ENCODE measurements at regions not wholly inside any gene's neighbourhood (a gene's known extent, or its start where the extent isn't known, plus 50 kb on each side); places are given as distances from the start of the nearest gene placed in this dataset.
"Not testable (repeated sequence)": the region's sequence is repeated elsewhere in the genome, so short reads cannot be mapped to it uniquely, and the experiment has no call there.

- DNase-seq, result no peak
Measured at GRCh38 chr13:86870444-86870843, 800.7 kb upstream of the SLITRK5 start.

GRCh38 chr13:86877441-86877840 is 793.7 kb upstream of the SLITRK5 start:
- DNase-seq, result no peak

- no peak for DNase-seq
Measured at GRCh38 chr13:86878781-86879180, 792.4 kb upstream of the SLITRK5 start.

DNA sequence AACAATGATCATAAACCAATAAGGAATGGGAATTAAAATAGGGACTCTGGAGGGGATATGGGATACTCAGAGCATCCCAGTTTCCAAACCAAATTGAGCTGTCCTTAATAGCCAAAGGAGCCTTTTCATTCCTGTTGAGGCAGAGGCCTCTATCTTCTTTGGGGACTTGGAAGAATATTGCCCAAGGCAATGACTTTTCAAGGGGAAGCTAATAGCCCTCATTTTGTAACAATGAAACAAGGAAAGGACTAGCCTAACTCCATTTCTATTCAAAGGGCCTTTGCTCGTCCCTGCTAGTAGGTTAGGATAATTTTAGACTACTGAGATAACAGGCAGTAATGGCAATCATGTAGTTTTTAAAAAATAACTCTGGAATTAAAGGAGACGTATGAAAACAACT is 789.8 kb upstream of the SLITRK5 start:
- DNase-seq, result no peak

- no peak for DNase-seq
Measured at GRCh38 chr13:86882107-86882506, 789.1 kb upstream of the SLITRK5 start.

DNA sequence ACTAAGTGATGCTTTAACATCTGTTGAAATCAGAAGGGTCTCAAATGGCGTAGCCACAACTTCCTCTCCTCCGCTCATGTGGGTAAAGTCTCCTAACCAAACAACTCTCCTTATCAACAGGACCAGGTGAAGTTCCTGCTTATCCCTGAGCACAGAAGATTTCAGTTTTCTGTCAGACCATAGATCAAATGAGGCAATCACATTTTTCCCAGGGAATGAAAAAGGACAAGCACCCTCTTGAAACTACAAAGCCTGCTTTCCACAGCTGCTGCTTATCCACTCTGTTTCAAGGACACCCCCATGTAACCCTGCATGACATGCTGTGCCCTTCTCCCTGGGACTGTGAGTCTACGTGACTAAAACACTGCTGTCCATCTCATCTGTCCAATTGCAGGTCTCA is 788.3 kb upstream of the SLITRK5 start:
- no peak for DNase-seq

DNA sequence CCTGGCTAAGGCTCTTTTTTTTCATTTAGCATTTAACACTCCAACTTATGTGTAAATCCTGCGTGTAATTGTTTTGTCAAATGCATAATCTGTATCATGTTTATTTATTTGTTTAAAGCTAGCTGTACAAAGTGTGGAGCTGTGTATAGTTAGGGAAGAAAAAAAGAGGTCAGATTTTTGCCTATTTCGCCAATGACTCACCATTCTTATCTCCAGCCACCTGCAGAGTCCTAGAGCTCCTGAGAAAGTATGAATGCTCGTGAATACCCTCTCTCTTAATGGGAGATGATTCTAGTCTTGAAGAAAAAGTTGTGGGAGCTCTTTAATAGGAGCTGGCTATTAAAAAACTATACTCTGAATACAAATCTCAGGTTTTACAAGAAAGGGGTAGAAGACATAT is 778.8 kb upstream of the SLITRK5 start:
- DNase-seq, result no peak

DNA sequence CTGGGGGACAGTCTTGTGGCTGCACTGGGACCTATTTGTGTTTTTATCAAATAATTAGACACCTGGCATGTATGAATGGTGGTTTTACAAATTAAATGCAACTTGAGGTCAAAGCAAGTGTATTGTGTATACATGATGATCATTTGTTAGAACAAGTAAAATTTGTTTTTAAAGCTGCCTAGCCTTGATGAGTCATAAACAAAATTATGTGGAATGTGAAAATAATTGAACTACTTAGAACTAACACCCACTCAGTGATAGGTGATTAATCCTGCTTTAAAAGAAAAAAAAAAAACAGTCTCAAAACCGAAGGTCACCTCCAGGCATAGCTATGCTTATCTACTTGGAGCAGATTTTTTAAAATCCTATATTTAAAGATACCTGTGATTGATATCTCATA is 770.3 kb upstream of the SLITRK5 start:
- DNase-seq, result no peak

DNA sequence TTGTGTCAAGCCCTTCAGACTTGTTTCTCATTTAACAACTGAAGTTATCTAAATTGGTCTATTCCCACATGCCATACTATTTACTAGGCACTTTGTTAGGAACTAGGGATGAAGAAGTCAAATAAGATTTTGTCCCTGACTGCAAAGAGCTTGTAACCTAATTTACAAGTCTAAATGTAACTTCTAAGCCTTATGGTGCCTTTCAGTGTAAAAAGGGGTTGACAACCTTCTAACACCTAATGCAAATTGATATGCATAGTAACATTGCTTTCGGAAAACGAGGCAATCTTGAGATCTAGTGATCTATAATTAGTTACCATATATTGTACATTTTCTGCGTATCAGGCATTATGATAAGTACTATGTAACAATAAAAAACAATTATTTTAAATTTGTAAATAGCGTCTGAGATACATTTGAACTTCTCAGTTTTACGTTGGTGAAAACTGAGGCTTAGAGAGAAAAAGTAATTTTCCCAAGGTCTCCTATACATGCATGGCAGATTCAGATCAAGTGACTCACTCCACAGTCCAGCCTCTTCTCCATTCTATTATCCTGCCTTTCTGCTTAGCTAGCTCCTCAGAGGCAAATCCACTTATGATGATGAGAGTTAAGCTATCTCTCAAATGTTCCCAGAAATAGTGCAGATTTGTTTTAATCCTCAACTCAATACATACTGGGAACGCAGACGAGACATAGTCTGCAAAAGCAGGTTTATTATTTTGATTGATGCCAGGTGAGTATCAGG is 764.9 kb upstream of the SLITRK5 start:
- DNase-seq, result no peak

DNA sequence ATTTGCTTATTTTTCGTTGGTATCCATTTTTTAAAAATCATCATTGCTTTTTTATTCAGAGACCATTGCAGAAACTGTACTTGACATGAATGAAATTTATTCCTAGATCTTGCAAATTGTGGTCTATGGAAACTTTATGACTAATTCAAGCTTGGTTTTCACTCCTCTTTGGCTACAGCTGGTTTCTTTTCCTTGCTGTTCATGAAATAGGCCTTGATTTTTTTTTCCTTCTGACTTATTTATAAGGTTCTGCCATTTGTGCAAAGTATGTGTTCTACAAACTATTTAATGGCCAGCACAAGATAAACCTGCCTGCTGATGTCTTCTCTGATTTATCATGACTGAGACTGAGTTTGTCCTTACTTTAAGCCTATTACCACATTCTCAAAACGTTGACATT is 764.0 kb upstream of the SLITRK5 start:
- DNase-seq, result no peak

GRCh38 chr13:86909318-86909717 is 761.9 kb upstream of the SLITRK5 start:
- DNase-seq, result no peak

- DNase-seq, result no peak
Measured at GRCh38 chr13:86914757-86915156, 756.4 kb upstream of the SLITRK5 start.

DNA sequence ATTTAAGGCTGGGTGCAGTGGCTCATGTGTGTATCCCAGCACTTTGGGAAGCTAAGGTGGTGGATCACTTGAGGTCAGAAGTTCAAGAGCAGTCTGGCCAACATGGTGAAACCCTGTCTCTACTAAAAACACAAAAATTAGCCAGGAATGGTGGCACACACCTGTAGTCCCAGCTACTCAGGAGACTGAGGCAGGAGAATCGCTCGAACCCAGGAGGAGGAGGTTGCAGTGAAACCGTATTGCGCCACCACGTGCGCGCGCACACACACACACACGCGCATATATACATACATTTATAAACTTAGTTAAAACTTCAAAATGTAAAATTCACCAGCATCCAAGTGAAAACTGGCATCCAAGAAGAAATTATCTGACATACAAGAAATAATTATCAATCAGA is 753.7 kb upstream of the SLITRK5 start:
- DNase-seq, result not testable (repeated sequence)

DNA sequence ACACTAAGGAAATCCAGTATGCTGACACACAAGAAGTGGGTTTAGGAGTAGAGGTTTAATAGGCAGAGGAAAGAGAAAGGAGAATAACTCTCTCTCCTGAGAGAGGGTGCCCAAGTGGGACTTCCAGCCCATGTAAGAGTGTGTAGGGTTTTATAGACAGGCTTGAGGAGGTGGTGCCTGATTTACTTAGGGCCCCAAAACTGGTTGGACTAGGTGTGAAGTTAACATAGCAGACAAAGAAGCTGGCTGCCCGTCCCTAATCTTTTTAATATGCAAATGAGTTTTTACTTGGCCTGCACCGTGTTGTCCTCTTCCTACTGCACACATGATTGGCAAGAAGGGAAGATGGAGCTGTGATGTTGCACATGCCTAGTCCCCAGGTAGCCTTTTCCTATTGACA is 752.5 kb upstream of the SLITRK5 start:
- DNase-seq, result no peak

- DNase-seq, result no peak
Measured at GRCh38 chr13:86920961-86921360, 750.2 kb upstream of the SLITRK5 start.

DNA sequence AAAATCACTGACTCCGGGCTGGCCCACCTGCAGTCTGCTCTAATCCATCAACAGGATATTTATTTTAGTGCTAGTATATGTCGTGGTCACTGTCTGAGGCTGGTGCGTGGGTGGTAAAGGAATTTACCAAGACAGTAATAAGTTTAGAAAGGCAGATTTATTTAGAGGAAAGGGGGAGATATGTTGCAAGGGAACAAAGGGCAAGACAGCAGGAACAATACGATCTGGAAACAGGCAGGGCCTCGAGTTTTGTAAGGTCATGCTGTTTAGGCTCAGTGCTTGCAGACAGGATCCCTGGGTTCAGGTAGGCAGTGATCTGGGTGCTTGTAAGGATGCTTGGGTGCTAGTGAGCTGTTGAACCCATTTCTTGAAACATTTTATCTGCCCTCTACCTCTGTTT is 748.2 kb upstream of the SLITRK5 start:
- no peak for DNase-seq

DNA sequence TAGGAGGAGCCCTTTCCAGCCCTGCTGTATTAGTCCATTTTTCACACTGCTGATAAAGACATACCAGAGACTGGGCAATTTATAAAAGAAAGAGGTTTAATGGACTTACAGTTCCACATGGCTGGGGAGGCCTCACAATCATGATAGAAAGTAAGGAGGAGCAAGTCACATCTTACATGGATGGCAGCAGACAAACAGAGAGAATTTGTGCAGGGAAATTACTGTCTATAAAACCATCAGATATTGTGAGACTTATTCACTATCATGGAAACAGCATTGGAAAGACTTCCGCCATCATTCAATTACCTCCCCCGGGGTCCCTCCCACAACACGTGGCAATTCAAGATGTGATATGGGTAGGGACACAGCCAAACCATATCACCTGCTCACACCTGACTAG is 744.3 kb upstream of the SLITRK5 start:
- DNase-seq, result not testable (repeated sequence)

DNA sequence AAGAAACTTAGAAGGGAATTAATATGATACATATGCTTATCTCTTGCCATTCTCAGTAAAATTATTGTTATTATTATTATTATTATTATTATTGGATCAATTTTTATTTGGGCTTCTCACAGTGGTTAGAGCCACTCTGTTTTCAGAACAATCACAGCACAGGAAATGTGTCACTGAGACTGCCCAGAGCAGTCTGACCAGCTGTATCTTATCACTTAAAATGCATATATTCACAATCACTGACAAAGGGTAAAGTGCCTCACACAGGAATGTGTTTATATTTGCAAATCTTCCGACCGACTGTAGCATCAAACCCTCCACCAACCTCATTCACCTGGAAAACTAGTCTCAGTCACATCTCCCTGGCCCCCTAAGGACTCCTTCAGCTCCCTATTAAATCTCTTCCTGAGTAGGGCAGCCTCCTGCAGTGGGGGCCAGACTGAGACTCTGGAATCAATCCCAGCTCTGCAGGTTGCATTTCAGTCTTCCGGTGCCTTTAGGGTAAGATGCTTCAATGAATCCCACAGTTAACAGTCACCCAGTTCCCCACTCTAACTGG is 738.3 kb upstream of the SLITRK5 start:
- DNase-seq, result no peak

- no peak for DNase-seq
Measured at GRCh38 chr13:86933676-86934075, 737.5 kb upstream of the SLITRK5 start.

DNA sequence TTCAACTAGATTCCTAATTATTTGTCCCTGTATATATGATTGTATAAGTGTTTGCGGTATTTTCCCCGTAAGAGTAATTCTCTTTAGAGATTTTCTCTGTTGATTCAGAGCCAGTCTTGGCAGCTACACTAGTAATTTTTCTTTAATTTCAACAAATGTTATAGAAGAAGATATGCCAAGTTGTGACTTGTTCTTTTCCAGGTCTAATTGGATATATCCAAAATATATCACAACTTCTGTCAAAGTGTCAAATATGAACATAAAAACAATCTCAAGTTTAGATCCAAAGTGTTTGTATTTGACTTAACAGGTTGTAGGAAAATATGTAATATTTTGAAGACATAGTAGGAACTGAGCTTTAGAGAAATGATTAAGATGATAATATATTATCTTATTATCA is 733.9 kb upstream of the SLITRK5 start:
- DNase-seq, result no peak

- no peak for DNase-seq
Measured at GRCh38 chr13:86945584-86945983, 725.6 kb upstream of the SLITRK5 start.

- DNase-seq, result no peak
Measured at GRCh38 chr13:86946734-86947133, 724.4 kb upstream of the SLITRK5 start.

GRCh38 chr13:86954341-86954740 is 716.8 kb upstream of the SLITRK5 start:
- DNase-seq, result no peak

DNA sequence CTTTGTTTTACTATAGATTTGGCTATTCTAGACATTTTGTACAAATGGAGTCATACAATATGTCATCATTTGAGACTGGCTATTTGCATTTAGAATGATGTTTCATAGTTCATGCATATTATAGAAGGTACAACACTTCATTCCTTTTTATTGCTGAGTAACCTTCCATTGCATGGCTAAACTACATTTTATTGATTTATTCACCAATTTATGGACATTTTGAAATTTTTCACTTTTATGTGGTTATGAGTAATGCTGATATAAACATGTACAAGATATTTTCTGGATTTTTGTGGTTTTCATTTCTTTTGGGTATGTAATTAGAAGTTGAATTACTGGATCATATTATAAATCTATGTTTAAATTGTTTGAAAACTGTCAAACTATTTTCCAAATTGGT is 710.3 kb upstream of the SLITRK5 start:
- no peak for DNase-seq
